ENCODE measurements at regions not wholly inside any gene's neighbourhood (a gene's known extent, or its start where the extent isn't known, plus 50 kb on each side); places are given as distances from the start of the nearest gene placed in this dataset.
"Not testable (repeated sequence)": the region's sequence is repeated elsewhere in the genome, so short reads cannot be mapped to it uniquely, and the experiment has no call there.

DNA sequence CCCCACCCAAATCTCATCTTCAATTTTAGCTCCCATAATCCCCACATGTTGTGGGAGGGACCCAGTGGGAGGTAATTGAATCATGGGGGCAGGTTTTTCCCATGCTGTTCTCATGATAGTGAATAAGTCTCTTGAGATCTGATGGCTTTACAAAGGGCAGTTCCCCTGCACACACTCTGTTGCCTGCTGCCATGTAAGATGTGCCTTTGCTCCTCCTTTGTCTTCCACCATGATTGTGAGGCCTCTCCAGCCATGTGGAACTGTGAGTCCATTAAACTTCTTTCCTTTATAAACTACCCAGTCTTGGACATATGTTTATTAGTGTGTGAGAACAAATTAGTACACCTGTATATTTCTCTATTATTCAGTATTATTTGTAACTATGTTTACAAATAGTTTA is 1283.3 kb upstream of the MIR17HG start:
- TF ChIP-seq, protein P1, sequence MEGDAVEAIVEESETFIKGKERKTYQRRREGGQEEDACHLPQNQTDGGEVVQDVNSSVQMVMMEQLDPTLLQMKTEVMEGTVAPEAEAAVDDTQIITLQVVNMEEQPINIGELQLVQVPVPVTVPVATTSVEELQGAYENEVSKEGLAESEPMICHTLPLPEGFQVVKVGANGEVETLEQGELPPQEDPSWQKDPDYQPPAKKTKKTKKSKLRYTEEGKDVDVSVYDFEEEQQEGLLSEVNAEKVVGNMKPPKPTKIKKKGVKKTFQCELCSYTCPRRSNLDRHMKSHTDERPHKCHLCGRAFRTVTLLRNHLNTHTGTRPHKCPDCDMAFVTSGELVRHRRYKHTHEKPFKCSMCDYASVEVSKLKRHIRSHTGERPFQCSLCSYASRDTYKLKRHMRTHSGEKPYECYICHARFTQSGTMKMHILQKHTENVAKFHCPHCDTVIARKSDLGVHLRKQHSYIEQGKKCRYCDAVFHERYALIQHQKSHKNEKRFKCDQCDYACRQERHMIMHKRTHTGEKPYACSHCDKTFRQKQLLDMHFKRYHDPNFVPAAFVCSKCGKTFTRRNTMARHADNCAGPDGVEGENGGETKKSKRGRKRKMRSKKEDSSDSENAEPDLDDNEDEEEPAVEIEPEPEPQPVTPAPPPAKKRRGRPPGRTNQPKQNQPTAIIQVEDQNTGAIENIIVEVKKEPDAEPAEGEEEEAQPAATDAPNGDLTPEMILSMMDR (IDR thresholded peaks at IDR 0.05), result not testable (repeated sequence)
- not testable (repeated sequence) for TF ChIP-seq POLR2A (IDR thresholded peaks at IDR 0.05); POLR2AphosphoS5 (IDR thresholded peaks at IDR 0.05; ENCODE audit: insufficient read depth in 1 of 2, low read depth in 1 of 2)

Data from vagina (tissue), 2 donors.